ENCODE measurements at regions not wholly inside any gene's neighbourhood (a gene's known extent, or its start where the extent isn't known, plus 50 kb on each side); places are given as distances from the start of the nearest gene placed in this dataset.

DNA sequence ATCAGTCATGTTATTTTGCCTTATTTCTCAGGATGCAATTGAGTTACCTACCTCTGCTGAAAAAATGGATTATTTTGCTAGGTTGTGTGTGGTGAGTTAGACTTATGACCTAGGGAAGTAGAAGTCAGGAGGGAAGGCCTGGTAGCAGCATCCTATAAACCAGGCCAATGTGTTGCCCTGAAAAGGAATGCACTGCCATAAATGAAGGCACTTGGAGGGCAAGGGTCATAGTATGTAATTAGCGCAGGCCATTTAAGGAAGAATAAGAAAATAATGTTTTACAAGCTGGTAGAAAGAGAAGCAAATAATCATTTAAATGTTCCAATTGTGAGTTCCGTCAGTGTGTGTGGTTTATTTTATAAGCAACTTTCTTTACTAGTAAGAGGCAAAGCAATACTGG, 698.8 kb downstream of the KCNJ2 start:
- no peaks in the 10 kb centered on the region for H3K79me2 ChIP-seq (replicated peaks; ENCODE audit: insufficient read depth)
- H3K4me2 ChIP-seq = no peak overlapping the region
- DNase-seq (ENCODE audit: low spot score) (no peak), ATAC-seq (no peak)
- H2AFZ ChIP-seq = no peak overlapping the region
- peaks cover 17% of the 10 kb centered on the region for H3K9me3 Mint-ChIP-seq
- H3K4me3 Mint-ChIP-seq = no peak overlapping the region
- H3K9me2 ChIP-seq (ENCODE audit: insufficient read depth) = 0 out of 2 replicates have a peak, but pooled peaks cover 4% of the 10 kb centered on the region
- peaks cover 23% of the 10 kb centered on the region for H3K4me1 ChIP-seq (ENCODE audit: insufficient read depth)
- TF ChIP-seq CREB1 (CRISPR knock-in tag; IDR thresholded peaks at IDR 0.05; ENCODE audit: low read depth) (no peak), CTCF (conservative IDR thresholded peaks at IDR 0.05; ENCODE audit: low read depth in 2 of 2) (no peak), POLR2AphosphoS5 (IDR thresholded peaks at IDR 0.05; ENCODE audit: low read depth) (no peak), JUNB (IDR thresholded peaks at IDR 0.05; ENCODE audit: unreplicated experiment) (no peak), ZNF331 (CRISPR knock-in tag; IDR thresholded peaks at IDR 0.05; ENCODE audit: low read depth) (no peak), ETS1 (IDR thresholded peaks at IDR 0.05) (no peak), STAT1 (IDR thresholded peaks at IDR 0.05; ENCODE audit: unreplicated experiment) (no peak), ZNF114 (CRISPR knock-in tag; IDR thresholded peaks at IDR 0.05) (no peak), EZH2 (IDR thresholded peaks at IDR 0.05; ENCODE audit: low read depth, unreplicated experiment) (no peak), NANOG (IDR thresholded peaks at IDR 0.05; ENCODE audit: borderline replicate concordance) (no peak), EZH2phosphoT487 (IDR thresholded peaks at IDR 0.05; ENCODE audit: unreplicated experiment) (no peak)
- TF ChIP-seq, protein P1, sequence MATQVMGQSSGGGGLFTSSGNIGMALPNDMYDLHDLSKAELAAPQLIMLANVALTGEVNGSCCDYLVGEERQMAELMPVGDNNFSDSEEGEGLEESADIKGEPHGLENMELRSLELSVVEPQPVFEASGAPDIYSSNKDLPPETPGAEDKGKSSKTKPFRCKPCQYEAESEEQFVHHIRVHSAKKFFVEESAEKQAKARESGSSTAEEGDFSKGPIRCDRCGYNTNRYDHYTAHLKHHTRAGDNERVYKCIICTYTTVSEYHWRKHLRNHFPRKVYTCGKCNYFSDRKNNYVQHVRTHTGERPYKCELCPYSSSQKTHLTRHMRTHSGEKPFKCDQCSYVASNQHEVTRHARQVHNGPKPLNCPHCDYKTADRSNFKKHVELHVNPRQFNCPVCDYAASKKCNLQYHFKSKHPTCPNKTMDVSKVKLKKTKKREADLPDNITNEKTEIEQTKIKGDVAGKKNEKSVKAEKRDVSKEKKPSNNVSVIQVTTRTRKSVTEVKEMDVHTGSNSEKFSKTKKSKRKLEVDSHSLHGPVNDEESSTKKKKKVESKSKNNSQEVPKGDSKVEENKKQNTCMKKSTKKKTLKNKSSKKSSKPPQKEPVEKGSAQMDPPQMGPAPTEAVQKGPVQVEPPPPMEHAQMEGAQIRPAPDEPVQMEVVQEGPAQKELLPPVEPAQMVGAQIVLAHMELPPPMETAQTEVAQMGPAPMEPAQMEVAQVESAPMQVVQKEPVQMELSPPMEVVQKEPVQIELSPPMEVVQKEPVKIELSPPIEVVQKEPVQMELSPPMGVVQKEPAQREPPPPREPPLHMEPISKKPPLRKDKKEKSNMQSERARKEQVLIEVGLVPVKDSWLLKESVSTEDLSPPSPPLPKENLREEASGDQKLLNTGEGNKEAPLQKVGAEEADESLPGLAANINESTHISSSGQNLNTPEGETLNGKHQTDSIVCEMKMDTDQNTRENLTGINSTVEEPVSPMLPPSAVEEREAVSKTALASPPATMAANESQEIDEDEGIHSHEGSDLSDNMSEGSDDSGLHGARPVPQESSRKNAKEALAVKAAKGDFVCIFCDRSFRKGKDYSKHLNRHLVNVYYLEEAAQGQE (IDR thresholded peaks at IDR 0.05; ENCODE audit: unreplicated experiment) = no peak
- TF ChIP-seq, protein P2, sequence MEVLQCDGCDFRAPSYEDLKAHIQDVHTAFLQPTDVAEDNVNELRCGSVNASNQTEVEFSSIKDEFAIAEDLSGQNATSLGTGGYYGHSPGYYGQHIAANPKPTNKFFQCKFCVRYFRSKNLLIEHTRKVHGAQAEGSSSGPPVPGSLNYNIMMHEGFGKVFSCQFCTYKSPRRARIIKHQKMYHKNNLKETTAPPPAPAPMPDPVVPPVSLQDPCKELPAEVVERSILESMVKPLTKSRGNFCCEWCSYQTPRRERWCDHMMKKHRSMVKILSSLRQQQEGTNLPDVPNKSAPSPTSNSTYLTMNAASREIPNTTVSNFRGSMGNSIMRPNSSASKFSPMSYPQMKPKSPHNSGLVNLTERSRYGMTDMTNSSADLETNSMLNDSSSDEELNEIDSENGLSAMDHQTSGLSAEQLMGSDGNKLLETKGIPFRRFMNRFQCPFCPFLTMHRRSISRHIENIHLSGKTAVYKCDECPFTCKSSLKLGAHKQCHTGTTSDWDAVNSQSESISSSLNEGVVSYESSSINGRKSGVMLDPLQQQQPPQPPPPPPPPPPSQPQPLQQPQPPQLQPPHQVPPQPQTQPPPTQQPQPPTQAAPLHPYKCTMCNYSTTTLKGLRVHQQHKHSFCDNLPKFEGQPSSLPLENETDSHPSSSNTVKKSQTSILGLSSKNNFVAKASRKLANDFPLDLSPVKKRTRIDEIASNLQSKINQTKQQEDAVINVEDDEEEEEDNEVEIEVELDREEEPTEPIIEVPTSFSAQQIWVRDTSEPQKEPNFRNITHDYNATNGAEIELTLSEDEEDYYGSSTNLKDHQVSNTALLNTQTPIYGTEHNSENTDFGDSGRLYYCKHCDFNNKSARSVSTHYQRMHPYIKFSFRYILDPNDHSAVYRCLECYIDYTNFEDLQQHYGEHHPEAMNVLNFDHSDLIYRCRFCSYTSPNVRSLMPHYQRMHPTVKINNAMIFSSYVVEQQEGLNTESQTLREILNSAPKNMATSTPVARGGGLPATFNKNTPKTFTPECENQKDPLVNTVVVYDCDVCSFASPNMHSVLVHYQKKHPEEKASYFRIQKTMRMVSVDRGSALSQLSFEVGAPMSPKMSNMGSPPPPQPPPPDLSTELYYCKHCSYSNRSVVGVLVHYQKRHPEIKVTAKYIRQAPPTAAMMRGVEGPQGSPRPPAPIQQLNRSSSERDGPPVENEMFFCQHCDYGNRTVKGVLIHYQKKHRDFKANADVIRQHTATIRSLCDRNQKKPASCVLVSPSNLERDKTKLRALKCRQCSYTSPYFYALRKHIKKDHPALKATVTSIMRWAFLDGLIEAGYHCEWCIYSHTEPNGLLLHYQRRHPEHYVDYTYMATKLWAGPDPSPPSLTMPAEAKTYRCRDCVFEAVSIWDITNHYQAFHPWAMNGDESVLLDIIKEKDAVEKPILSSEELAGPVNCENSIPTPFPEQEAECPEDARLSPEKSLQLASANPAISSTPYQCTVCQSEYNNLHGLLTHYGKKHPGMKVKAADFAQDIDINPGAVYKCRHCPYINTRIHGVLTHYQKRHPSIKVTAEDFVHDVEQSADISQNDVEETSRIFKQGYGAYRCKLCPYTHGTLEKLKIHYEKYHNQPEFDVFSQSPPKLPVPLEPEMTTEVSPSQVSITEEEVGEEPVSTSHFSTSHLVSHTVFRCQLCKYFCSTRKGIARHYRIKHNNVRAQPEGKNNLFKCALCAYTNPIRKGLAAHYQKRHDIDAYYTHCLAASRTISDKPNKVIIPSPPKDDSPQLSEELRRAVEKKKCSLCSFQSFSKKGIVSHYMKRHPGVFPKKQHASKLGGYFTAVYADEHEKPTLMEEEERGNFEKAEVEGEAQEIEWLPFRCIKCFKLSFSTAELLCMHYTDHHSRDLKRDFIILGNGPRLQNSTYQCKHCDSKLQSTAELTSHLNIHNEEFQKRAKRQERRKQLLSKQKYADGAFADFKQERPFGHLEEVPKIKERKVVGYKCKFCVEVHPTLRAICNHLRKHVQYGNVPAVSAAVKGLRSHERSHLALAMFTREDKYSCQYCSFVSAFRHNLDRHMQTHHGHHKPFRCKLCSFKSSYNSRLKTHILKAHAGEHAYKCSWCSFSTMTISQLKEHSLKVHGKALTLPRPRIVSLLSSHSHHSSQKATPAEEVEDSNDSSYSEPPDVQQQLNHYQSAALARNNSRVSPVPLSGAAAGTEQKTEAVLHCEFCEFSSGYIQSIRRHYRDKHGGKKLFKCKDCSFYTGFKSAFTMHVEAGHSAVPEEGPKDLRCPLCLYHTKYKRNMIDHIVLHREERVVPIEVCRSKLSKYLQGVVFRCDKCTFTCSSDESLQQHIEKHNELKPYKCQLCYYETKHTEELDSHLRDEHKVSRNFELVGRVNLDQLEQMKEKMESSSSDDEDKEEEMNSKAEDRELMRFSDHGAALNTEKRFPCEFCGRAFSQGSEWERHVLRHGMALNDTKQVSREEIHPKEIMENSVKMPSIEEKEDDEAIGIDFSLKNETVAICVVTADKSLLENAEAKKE (CRISPR knock-in tag; IDR thresholded peaks at IDR 0.05) = no peak
- H3K27ac ChIP-seq (ENCODE audit: low read depth) = no peak overlapping the region
- H3K27ac Mint-ChIP-seq = no peak overlapping the region
- peaks cover 2% of the 10 kb centered on the region for H3K27me3 Mint-ChIP-seq (ENCODE audit: insufficient read depth, low read depth, poor library complexity)
- peaks cover 17% of the 10 kb centered on the region for H3K36me3 Mint-ChIP-seq (ENCODE audit: low read depth)
- H3F3A ChIP-seq (replicated peaks; ENCODE audit: low read depth) = no peaks in the 10 kb centered on the region
- no peaks in the 10 kb centered on the region for H3K27me3 ChIP-seq (ENCODE audit: insufficient read depth)
- H3K4me3 ChIP-seq = no peak overlapping the region
- H4K20me1 ChIP-seq (replicated peaks; ENCODE audit: insufficient read depth) = no peaks in the 10 kb centered on the region
- peaks cover 16% of the 10 kb centered on the region; the same call in 2 of the 3 replicates for H3K4me1 Mint-ChIP-seq
- 0 out of 2 replicates have a peak, but pooled peaks cover 7% of the 10 kb centered on the region for H3K36me3 ChIP-seq (ENCODE audit: insufficient read depth)

Data from GM23338 (cell line).